Ishikawa (cell line): ENCODE measurements at regions not wholly inside any gene's neighbourhood (a gene's known extent, or its start where the extent isn't known, plus 50 kb on each side); places are given as distances from the start of the nearest gene placed in this dataset.

ENCODE experiments used
- CEBPB ChIP-seq: IDR thresholded peaks from 2 replicates; pipeline ENCODE4 v1.6.1; 2012
- CREB1 ChIP-seq: IDR thresholded peaks from 2 replicates; pipeline ENCODE4 v1.6.1; 2012; ENCODE audit warnings: low read depth
- EGR1 ChIP-seq: IDR thresholded peaks from 2 replicates; pipeline ENCODE4 v1.6.1; 2012
- EP300 ChIP-seq: IDR thresholded peaks from 2 replicates; pipeline ENCODE4 v1.6.1; 2012; ENCODE audit warnings: borderline replicate concordance
- FOXM1 ChIP-seq: IDR thresholded peaks from 2 replicates; pipeline ENCODE4 v1.6.1; 2012; ENCODE audit warnings: low read depth, borderline replicate concordance
- NFIC ChIP-seq: IDR thresholded peaks from 2 replicates; pipeline ENCODE4 v1.6.1; 2012
- RAD21 ChIP-seq: IDR thresholded peaks from 2 replicates; pipeline ENCODE4 v1.6.1; 2012; ENCODE audit warnings: low read depth
- TAF1 ChIP-seq: IDR thresholded peaks from 2 replicates; pipeline ENCODE4 v1.6.1; 2012; ENCODE audit warnings: low read depth, mild to moderate bottlenecking
- TCF12 ChIP-seq: IDR thresholded peaks from 2 replicates; pipeline ENCODE4 v1.6.1; 2012; ENCODE audit warnings: low read depth
- TEAD4 ChIP-seq: IDR thresholded peaks from 2 replicates; pipeline ENCODE4 v1.6.1; 2012
- YY1 ChIP-seq: IDR thresholded peaks from 2 replicates; pipeline ENCODE4 v1.6.1; 2012; ENCODE audit warnings: low read depth
- ZBTB7A ChIP-seq: IDR thresholded peaks from 2 replicates; pipeline ENCODE4 v1.6.1; 2012; ENCODE audit warnings: low read depth
- TF ChIP-seq, protein P1 (sequence below): IDR thresholded peaks from 2 replicates; pipeline ENCODE4 v1.6.1; 2012
- TF ChIP-seq, protein P2 (sequence below): IDR thresholded peaks from 2 replicates; pipeline ENCODE4 v1.6.1; 2012; ENCODE audit warnings: low read depth, mild to moderate bottlenecking
- TF ChIP-seq, protein P3 (sequence below): IDR thresholded peaks from 2 replicates; pipeline ENCODE4 v1.6.1; 2012

GRCh38 chr13:85286081-85286480 lies 513.1 kb downstream of the SLITRK6 start:
- no peak for TF ChIP-seq FOXM1
- TF ChIP-seq EGR1, result no peak
- TF ChIP-seq, protein P1, sequence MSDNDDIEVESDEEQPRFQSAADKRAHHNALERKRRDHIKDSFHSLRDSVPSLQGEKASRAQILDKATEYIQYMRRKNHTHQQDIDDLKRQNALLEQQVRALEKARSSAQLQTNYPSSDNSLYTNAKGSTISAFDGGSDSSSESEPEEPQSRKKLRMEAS, result no peak
- no peak for TF ChIP-seq NFIC
- TF ChIP-seq CREB1, result no peak
- no peak for TF ChIP-seq TCF12
- TF ChIP-seq CEBPB, result no peak
- TF ChIP-seq, protein P2, sequence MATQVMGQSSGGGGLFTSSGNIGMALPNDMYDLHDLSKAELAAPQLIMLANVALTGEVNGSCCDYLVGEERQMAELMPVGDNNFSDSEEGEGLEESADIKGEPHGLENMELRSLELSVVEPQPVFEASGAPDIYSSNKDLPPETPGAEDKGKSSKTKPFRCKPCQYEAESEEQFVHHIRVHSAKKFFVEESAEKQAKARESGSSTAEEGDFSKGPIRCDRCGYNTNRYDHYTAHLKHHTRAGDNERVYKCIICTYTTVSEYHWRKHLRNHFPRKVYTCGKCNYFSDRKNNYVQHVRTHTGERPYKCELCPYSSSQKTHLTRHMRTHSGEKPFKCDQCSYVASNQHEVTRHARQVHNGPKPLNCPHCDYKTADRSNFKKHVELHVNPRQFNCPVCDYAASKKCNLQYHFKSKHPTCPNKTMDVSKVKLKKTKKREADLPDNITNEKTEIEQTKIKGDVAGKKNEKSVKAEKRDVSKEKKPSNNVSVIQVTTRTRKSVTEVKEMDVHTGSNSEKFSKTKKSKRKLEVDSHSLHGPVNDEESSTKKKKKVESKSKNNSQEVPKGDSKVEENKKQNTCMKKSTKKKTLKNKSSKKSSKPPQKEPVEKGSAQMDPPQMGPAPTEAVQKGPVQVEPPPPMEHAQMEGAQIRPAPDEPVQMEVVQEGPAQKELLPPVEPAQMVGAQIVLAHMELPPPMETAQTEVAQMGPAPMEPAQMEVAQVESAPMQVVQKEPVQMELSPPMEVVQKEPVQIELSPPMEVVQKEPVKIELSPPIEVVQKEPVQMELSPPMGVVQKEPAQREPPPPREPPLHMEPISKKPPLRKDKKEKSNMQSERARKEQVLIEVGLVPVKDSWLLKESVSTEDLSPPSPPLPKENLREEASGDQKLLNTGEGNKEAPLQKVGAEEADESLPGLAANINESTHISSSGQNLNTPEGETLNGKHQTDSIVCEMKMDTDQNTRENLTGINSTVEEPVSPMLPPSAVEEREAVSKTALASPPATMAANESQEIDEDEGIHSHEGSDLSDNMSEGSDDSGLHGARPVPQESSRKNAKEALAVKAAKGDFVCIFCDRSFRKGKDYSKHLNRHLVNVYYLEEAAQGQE, result no peak
- no peak for TF ChIP-seq YY1
- no peak for TF ChIP-seq ZBTB7A
- no peak for TF ChIP-seq TAF1
- TF ChIP-seq, protein P3, sequence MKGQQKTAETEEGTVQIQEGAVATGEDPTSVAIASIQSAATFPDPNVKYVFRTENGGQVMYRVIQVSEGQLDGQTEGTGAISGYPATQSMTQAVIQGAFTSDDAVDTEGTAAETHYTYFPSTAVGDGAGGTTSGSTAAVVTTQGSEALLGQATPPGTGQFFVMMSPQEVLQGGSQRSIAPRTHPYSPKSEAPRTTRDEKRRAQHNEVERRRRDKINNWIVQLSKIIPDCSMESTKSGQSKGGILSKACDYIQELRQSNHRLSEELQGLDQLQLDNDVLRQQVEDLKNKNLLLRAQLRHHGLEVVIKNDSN, result no peak

DNA sequence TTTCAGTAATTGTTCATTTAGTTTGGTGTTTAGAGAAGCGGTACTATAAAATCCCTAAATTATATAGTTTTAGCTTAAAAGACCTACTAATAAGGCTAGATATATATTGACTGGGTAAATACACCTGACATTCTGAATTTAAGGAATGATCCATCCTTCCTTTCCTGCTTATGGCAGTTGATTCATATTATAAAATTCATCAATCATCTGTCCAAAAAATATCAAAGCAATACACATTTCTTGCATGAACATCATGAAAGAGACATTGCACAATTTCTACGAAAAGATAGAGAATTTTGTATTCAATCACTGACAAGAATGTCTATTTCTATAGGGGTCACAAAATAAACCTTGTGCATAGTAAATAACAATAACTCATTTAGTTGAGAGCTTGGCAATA lies 514.9 kb downstream of the SLITRK6 start:
- TF ChIP-seq TEAD4 (no peak), TCF12 (no peak), NFIC (no peak), YY1 (no peak), RAD21 (no peak), EP300 (no peak), ZBTB7A (no peak), CREB1 (no peak), CEBPB (no peak), TAF1 (no peak), EGR1 (no peak), FOXM1 (no peak)
- TF ChIP-seq, protein P2, result no peak
- TF ChIP-seq, protein P3, result no peak
- TF ChIP-seq, protein P1, result no peak

GRCh38 chr13:85283408-85283807 lies 515.8 kb downstream of the SLITRK6 start:
- TF ChIP-seq NFIC (no peak), EGR1 (no peak), ZBTB7A (no peak), FOXM1 (no peak), TCF12 (no peak), CREB1 (no peak), YY1 (no peak), EP300 (no peak), TAF1 (no peak), RAD21 (no peak), TEAD4 (no peak), CEBPB (no peak)
- TF ChIP-seq, protein P1, result no peak
- TF ChIP-seq, protein P3, result no peak
- TF ChIP-seq, protein P2, result no peak

- TF ChIP-seq FOXM1, result no peak
- TF ChIP-seq CEBPB, result no peak
- TF ChIP-seq CREB1, result no peak
- TF ChIP-seq TAF1, result no peak
- TF ChIP-seq, protein P3, result no peak
- no peak for TF ChIP-seq EGR1
- TF ChIP-seq, protein P2, result no peak
- TF ChIP-seq TEAD4, result no peak
- TF ChIP-seq, protein P1, result no peak
- TF ChIP-seq EP300, result no peak
- no peak for TF ChIP-seq YY1
- no peak for TF ChIP-seq TCF12
- no peak for TF ChIP-seq NFIC
- no peak for TF ChIP-seq ZBTB7A
- TF ChIP-seq RAD21, result no peak
These were observed 516.3 kb downstream of the SLITRK6 start for GRCh38 chr13:85282876-85283275.
